GM13977 (cell line): ENCODE measurements at regions not wholly inside any gene's neighbourhood (a gene's known extent, or its start where the extent isn't known, plus 50 kb on each side); places are given as distances from the start of the nearest gene placed in this dataset.

ENCODE experiments used
- DNase-seq: peaks from one replicate; pipeline ENCODE4 v3.0.0; 2012; ENCODE audit warnings: low spot score
- CTCF ChIP-seq: IDR thresholded peaks from 2 replicates; pipeline ENCODE4 v1.5.1; 2012; ENCODE audit warnings: mild to moderate bottlenecking, control low read depth; ENCODE audit not compliant: insufficient read depth; ENCODE audit errors: extremely low read depth, missing control alignments
- in situ Hi-C: fragments of 300-500 bp; cut with MboI; formaldehyde crosslinking; loops from one replicate; pipeline ENCODE4 v1.12.0; 2022; ENCODE audit warnings: low sequenced_read_pairs, low pct_unique_long_range_greater_than_20kb, mixed read lengths, inconsistent platforms; ENCODE audit not compliant: unreplicated experiment

- DNase-seq = no peak
- no peak for TF ChIP-seq CTCF
- in situ Hi-C loops = no loop called here
Observed at GRCh38 chr2:60234274-60234986, 319.0 kb downstream of the BCL11A start.

- TF ChIP-seq CTCF = no peak
Observed at GRCh38 chr2:60230596-60230995, 322.9 kb downstream of the BCL11A start.

GRCh38 chr2:60230037-60230436 lies 323.4 kb downstream of the BCL11A start:
- in situ Hi-C loops = no loop called here
- DNase-seq = no peak
- no peak for TF ChIP-seq CTCF

More at GRCh38 chr2:60230596-60230995, 322.9 kb downstream of the BCL11A start:
- in situ Hi-C loops = no loop called here
- DNase-seq = no peak

GRCh38 chr2:60226943-60227342 lies 326.5 kb downstream of the BCL11A start:
- no peak for TF ChIP-seq CTCF
- in situ Hi-C loops = no loop called here
- DNase-seq = no peak

- no peak for DNase-seq
- in situ Hi-C loops = no loop called here
- no peak for TF ChIP-seq CTCF
Observed at GRCh38 chr2:60226191-60226590, 327.3 kb downstream of the BCL11A start.

- in situ Hi-C loops = no loop called here
- DNase-seq = no peak
- TF ChIP-seq CTCF = no peak
Observed at GRCh38 chr2:60223859-60224258, 329.6 kb downstream of the BCL11A start.
